ENCODE measurements at regions not wholly inside any gene's neighbourhood (a gene's known extent, or its start where the extent isn't known, plus 50 kb on each side); places are given as distances from the start of the nearest gene placed in this dataset.
"Not testable (repeated sequence)": the region's sequence is repeated elsewhere in the genome, so short reads cannot be mapped to it uniquely, and the experiment has no call there.

DNA sequence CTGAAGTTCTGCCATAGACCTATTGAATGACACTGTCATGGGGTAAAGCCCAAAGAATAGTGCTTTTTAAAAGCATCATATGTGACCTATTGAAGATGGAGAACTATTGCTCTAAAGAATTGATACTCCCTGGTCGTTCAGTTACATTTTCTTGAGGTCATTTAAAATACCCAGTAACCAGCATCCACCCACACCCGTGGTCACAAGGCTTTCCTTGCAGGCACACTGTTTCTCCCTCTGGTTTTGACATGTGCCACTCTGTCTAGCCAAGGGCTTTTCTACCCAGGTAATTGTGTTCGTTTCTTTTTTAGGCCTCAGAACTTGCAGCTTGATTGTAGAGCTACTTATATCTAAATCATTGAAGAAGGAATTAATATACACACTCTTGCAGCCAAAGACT lies 68.3 kb upstream of the LYZL2 start:
- DNase-seq (ENCODE audit: low spot score), result no peak

DNA sequence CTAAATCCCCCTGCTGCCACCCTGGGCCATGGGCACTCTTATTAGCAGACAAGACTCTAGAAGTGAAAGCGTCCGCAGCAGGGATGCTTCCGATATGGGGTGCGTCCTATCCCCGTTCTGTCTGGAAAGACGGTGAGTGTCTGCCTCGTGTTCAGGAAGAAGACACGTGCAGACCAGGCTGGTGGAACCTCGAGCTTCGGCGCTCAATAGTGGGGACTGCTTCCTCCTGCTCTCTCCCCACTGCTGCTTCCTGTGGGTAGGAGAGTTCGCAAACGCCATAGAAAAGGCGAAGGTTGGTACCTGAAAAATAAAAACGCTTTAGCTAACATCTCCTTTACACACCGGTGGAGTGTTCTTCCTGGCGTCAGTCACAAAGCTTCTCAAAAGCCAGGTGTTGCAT lies 67.7 kb upstream of the LYZL2 start:
- DNase-seq (ENCODE audit: low spot score), result not testable (repeated sequence)

DNA sequence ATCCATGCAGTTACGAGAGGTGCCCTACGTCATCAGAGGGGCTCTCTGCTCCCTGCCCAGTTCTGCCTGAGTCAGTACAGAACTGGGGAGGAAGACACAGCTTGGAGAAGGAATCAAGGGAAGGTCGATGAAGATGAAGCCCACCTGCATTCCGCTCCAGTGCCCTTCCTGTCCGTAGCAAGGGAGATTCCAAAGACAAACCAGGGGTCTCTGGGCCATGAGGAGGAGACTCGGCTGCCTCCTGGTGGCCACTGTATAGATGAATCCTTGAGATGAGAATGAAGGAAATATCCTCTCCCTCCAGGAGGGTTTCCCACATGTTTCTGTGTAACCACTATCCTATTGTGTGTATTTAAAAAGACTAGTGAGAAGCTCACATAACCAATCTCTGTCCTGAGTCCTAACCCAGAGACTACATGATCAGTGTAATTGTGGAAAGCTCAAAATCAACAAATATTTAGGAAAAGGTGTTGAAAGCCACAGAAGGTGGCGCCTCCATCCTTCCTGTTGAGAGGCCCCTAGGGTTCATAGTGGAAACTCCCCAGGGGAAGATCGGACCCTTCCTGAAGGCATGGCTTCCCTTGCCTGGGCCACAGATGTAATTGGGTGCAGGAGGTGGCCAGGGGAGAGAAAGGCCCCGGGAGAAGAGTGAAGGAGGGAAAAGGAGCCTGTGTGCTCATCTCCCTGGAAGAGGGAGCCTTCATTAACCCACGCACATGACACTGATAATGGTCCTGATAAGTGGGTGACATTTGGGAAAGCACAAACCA lies 67.0 kb upstream of the LYZL2 start:
- DNase-seq (ENCODE audit: low spot score), result not testable (repeated sequence)

DNA sequence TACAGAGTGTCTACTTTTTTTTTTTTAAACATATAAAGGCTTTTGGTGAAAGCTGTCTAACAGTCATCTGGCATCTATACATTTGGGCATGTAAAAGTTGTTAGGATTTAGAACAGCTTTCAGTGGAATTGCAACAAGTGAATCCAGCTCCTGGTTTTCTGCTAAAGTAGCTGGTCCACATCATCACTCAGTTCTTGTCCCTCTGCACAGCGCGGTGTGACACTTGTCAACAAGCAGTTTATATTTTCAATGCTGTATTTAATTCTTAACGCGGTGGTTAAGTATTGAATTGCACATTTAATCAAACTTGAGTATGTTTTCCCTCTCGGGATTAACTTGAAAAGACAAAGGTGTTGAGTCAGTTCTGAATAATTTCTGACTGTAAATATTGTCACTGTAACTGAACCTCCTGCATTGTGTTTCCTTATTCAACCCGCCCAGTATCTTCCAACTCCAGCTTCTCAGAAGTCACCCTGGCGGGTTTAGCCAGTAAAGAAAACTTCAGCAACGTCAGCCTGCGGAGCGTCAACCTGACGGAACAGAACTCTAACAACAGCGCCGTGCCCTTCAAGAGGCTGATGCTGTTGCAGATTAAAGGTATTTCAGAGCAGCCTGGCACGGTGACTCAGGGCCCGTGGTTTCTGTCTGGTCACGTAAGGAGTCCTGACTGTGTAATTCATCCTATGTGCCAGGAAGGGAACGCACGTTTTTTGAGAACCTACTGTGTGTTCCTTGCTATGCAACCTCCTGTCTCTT lies 66.1 kb upstream of the LYZL2 start:
- peak; percentile 53 for DNase-seq (ENCODE audit: low spot score)

DNA sequence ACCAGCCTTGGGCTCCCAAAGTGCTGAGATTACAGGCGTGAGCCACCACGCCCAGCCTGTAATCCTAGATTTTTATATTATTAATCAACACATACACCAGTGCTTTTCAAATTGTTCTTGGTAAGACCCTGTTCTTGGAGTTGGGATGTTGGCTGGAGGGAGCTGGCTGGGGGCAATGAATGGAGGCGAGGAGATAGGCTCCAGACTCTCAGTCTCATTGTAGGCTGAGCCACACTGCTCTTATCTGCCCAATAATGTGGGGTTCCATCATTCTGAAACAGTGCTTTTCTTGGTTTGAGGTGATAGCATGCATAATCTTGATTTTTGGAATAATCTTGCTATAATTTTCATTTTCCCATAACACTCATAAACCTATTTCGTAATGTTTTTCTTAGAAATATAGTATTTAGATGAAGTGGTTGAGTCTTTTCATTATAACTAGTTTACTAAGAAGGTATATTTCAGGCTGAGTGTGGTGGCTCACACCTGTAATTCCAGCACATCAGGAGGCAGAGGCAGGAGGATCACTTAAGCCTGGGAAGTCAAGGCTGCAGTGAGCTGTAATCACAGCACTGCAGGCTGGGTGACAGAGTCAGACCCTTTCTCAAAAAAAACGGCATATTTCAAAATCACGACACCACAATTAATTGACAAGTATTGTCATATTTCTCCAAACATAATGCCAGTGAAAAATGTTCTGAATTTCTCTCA lies 65.1 kb upstream of the LYZL2 start:
- no peak for DNase-seq (ENCODE audit: low spot score)

DNA sequence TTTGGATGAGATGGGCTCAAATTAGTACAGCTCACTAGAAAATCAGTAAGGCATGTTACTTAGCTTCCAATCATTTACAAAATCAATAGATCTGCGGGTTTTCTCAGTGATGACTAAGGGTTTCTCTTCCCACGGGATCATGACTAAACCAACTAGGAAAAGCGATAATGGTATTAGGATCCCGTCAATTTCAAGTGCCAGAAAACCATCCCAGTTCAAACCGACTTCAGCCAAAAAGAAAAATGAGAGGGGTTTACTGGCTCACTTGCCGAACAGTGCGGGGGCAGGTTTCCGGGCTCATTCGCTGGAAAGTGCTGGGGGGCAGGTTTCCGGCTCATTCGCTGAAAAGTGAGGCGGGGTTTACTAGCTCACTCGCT lies 62.1 kb upstream of the LYZL2 start:
- DNase-seq (ENCODE audit: low spot score), result no peak

DNA sequence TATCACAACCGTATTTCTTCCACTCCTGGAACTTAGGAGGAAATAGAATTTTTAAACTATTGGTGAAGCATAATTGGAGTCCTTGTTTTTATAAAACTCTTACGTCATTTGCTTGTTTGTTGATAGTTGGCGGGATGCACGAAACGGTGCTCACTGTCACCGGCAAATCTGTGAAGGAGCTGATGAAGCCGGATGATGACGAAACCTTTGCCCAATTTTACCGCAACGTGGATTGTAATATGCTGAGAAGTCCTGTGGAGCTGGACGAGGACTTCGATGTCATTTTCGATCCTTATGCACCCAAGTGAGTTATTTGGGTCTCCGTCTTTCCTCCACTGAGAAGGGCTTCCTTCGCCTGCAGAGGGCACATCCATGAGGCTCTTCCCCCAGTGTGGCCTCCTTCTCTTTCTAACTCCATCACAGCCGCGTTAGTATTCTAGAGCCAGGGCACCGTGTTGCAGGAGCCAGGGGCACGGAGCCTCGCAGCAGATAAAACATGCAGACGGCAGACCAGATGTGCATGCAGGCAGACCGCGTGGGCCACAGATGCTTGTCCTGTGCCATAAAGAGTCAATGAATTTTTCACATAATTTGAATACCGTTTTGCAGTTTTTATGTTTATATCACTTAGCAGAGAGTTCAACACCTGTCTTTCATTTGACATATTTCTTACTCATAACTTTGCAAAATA lies 61.5 kb upstream of the LYZL2 start:
- not testable (repeated sequence) for DNase-seq (ENCODE audit: low spot score)

DNA sequence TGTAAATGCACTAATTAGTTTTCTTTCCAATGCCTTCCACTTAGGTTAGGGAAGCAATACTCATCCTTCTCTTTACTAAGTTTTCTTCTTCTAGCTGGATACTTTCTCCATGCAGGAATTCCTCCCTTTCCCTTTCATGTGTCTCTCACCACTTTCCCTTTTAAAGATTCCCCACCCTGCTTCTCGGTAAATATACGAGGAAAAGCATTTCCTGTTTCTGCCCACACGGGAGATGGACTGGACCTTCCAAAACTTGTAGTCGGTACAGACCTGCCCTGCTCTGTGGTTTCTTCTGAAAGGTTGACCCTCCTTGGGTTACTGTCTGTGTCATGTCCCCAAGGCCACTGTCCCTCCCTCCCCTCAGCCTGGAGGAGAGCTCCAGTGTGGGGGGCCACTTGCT lies 58.9 kb upstream of the LYZL2 start:
- DNase-seq (ENCODE audit: low spot score), result no peak

DNA sequence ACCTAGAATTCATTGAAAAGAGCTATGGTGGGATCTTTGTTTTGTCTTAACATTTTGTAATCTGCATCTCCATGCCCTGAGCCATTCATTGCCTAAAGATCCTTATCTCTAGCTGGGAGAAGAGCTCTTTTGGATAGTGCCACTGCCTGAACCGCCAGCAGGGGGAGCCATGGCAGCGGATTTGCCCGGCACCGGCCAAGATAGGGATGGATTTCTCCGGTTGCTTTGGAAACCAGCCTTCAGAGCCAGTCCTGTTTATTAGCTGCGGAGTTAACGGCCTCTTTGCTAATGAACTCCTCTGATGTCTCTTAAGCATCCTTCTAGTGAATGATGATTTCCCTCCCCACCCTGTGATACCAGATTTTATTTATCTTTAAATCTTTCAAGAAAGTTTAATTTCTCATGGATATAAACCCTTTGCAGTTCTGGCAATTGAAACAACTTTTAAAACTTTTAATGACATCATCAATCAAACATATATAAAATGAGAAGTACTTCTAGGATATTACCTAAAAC lies 58.2 kb upstream of the LYZL2 start:
- peak; percentile 92 for DNase-seq (ENCODE audit: low spot score)

DNA sequence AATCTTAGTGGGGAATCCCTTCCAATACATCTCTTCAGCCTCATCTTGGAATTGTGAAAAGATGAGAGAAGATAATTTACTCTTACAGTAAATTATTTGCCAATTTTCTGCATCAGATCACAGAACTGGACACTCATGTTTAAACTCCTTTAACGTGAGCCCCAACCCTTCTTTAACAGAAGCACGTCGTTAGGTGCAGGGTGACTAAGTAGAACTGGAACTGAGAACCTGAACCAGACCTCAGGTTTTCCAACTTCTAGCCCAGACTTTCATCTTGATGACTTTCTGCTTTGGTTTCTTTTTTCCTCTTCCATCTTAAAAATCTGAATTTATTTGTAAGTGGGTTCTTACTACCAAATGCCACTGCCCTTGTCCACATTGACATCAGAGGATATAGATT lies 57.2 kb upstream of the LYZL2 start:
- DNase-seq (ENCODE audit: low spot score), result no peak

DNA sequence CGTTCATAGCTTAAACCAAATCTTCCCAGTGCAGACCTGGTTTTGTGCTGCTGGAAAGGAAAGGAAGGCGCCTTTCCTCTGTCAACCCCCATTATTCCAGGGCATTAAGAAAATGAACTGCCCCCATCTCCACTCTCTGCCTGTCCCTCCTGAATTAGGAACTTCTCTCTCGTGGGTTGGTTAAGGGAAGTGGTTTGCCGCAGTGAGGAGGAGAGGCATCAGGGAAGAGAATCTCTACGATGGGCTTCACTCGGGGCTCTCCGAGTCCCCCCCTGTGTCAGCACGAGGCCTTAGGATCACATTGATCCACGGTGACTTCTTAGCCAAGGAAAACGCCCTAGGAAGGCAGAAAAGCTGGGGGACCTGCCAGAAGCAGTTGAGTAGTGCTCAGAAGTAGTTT lies 53.9 kb upstream of the LYZL2 start:
- no peak for DNase-seq (ENCODE audit: low spot score)

DNA sequence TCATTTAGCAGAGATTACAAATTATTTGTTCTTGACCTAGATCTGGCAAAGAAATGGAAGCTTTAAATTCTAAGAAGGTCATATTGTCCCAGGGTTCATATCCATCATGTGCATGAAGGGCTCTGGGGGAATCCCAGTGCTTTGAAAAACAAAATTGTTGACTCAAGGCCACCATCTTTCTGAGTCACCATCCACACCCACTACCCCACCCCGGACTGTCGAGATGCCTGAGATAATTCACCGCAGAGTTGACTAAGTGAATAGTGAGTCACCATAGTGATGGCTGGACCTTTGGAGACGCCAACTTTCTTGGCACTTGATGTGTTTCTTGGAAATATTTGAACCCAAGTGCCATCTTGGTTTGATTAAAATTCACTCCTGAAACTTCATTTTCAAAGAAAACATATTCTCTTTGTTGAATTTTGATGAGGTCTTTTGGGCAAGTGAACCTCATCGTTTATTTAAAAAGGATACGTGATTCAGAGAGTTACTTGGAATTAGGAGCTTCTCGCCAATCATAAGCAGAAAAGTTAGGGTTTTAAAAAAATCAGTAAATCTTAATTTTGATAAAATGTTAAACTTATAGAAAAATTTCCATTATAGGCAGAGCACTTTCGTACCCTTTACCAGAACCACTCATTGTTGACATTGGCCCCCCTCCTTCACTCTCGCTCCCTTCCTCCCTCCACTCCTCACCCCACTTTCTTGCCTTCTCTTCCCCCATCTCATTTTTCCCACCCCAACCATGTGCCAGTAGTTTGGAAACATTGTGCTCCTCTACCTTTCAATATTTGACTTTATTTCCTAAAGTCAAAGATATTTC lies 53.0 kb upstream of the LYZL2 start:
- DNase-seq (ENCODE audit: low spot score), result peak; percentile 82

DNA sequence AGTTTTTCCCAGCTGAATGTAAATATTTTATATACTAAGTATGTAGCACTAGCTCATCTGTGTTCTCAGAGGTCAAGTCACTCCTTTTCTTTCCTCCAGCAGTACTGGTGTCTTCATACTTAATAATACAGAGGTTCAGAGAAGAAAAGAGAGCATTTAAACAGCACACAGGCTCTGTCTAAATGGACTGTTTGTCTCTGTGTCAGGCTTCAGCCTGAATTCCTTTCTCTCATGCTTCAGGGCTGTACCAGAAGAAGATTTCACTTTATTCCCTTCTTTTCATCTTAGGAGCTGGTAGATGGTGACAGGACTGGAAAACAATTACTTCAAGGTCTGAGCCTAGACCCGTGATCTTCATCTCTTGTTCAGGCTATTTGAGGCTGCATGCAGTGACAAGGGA lies 51.4 kb upstream of the LYZL2 start:
- DNase-seq (ENCODE audit: low spot score), result no peak
